Fibroblast of upper back skin (primary cell): ENCODE measurements at regions not wholly inside any gene's neighbourhood (a gene's known extent, or its start where the extent isn't known, plus 50 kb on each side); places are given as distances from the start of the nearest gene placed in this dataset.
"Not testable (repeated sequence)": the region's sequence is repeated elsewhere in the genome, so short reads cannot be mapped to it uniquely, and the experiment has no call there.

ENCODE experiments used
- DNase-seq: peaks from one replicate; pipeline ENCODE4 v3.0.0-alpha.2; 2013

DNA sequence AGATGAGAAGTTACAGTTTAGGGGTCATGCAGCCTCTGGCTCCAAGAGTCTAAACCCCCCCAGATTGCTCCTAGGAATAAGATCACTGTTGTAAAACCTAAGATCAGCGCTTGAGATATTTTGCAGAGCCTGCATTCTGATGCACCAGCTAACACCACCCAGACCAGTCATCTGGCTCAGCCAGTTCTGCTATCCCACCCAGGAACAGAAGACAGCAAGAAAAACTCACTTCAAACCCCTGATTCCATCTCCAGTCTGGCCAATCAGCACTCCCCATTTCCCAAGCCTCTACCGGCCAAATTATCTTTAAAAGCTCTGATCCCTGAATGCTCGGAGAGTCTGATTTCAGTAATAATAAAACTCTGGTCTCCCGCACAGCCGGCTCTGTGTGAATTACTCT is 158.6 kb downstream of the ZNF664 start:
- no peak for DNase-seq

DNA sequence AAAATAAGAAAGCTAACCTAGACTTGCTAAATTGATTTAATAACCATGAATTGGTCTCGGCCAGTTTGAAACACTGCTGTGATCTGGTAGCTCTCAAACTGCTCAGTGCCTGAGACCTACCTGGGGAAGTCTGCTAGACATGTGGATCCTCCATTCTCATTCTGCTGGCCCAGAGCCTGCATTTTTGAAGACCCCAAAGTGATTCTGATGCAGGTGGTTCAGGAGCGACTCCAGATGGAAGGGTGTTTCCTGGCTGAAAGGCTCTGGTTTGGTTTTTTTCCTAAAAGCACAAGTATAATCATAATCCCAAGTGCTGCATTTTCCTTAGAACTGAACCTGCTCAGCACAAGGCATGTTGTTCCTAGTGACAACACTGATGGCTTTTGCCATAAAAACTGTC is 159.5 kb downstream of the ZNF664 start:
- no peak for DNase-seq

DNA sequence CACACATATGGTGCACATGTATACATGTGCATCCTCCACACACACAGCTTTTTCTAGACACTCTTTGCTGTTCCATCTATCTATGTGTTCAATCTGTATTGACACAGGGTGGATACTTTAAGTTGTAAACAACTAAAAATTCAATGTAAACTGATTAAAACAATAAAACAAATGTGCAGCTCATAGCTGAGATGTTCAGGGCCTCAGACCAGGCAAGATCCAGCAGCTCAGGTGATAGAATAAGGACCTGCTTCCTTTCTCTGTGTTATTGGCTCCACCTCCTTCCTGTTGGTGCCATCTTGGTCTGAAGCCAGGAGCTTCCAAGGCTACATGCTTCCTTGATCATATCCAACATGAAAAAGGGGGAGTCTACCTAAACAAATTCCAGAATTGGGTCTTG is 158.1 kb upstream of the RFLNA start:
- no peak for DNase-seq

DNA sequence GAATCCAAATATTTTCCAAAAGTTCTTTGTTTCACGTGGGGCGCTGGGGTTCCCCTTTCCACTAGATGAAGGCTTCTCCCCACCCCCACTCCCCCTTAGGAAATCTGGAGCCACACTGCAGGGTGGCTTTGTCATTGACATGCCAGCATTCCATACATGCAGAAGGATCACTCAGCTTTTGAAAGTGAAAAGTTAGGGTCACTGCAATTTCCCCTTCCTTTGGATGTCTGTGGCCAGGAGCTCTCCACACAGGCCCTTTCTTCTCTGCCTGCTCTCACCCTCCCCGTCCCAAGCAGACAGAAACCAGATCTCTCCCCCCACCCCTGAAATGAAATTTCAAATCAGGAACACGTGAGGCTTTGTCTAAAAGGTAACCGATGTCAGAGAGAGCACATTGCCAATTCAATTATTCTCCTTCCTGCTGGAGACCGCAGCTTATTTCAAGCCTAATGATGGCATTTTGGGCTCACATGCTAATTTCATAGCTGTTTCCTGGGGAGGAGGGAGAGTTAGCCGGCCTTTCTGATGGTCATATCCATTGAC is 153.9 kb upstream of the RFLNA start:
- DNase-seq = no peak

DNA sequence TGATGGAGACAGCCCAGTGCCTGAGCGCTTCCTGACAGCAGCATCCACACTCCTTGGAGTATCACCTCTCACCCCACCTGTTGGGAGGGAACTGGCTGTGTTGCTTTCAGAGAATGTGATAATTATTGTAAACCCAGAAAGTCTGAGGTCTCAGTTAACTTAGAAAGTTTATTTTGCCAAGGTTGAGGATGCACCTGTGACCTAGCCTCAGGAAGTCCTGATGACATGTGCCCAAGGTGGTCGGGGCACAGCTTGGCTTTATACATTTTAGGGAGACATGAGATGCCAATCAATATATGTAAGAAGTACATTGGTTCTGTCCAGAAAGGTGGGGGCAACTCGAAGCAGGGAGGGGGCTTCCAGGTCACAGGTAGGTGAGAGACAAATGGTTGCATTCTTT is 153.3 kb upstream of the RFLNA start:
- DNase-seq = not testable (repeated sequence)

DNA sequence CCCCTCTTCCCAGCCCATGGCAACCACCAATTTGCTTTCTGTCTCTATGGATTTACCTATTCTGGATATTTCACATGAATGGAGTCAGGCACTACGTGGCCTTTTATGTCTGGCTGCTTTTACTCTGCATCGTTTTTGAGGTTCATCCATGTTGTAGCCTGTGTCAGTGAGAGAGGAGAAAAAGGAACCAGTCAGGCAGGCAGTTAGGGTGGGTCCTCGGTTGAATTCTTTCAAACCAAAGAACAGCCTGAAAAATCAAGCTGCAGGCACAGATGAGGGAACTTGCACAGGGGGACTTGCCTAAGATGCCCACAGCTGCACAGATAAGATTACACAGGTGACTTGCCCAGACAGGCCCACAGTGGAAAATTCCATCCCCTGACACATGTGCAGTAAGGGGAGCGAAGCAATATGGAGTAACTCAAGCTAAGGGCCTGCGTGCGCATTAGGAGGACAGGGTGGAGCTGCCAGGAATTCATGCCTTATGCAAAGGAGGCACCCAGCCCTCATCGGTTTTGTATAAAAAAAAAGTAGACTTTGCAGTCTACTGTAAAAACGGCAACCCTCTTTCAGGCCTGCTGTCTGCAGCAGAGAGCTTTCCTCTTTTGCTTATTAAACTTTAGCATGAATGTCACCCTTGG is 152.4 kb upstream of the RFLNA start:
- DNase-seq = no peak

DNA sequence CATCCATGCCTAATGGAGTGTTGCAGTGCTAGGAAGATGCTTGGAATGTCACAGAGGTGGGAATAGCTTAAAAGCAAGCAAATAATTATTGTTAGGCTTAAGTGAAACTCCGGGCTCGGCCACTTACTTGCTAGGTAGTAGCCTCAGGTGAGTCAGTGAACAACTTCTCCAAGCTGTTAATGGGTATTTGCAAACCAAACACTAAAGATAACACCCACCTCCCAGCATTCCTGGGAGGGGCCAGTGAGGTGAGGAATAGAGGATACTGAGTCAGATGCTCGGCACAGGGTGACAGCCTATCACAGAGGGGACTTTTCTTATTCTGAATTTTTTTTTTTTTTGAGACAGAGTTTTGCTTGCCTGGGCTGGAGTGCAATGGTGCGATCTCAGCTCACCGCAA is 151.2 kb upstream of the RFLNA start:
- DNase-seq = no peak

DNA sequence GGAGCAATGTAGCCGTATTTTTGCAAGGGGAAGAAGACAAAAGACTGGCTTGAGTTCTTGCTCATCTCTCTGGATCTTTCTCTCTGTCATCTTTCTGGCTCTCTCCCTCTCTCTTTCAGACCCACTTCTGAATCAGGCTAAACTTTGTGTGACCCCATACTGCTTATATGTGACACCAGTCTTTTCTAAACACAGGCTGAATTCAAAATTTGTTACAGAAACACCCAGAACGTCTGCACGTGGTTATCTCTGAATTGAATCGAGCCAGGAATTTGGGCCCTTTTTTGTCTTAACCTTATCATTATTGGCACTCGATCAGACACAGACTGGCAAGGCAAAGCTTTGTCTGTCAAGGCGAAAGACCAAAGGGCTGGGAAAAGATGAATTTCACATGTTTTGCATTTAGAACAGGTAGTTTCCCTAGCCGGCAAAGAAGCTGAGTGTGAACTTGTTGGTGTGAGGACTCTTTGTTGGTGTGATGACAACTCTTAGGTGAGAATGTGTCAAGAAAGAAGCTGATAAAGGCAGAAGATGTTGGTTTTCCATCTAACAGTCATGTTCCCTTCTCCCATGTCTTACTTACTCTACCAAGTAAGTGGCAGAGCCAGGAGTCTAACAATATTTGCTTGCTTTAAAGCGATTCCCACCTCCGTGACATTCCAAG is 150.2 kb upstream of the RFLNA start:
- DNase-seq = no peak

DNA sequence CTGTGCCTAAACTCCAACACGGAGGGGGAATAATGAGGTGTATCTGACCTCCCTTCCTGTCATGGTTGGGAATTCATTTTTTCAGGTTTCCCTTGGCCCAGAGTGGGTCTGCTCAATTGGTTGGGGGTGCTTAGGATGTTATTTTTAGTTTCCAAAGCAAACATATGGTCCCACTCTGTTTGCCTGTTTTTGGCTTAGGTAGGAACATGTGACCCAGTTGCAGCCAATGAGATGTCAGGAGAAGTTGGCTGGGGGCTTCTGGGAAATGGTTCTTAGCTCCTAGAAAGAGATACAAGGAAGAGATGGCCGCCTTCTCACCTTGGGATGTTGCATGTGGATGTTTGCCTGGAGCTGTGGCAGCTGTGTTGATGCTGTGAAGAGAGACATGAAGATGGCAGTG is 147.9 kb upstream of the RFLNA start:
- no peak for DNase-seq

DNA sequence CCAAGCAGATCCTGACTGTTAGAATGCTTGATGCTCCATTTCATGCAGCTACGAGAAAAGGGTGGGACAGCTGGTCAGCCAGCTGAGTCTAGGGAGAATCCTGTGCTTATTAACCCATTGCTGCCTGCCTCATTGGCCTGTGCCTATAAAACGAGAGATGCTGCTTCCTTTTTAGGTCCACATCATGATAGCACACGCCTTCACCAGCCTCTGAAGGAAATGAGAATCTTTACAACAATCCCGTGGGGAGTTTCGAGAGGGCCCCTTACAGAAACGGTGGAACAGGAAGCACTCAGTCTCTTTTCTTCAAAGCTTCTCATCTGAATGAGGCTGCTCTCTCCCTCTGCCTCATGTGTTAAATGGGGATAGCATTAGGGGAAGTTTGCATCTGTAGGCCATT is 147.3 kb upstream of the RFLNA start:
- no peak for DNase-seq

DNA sequence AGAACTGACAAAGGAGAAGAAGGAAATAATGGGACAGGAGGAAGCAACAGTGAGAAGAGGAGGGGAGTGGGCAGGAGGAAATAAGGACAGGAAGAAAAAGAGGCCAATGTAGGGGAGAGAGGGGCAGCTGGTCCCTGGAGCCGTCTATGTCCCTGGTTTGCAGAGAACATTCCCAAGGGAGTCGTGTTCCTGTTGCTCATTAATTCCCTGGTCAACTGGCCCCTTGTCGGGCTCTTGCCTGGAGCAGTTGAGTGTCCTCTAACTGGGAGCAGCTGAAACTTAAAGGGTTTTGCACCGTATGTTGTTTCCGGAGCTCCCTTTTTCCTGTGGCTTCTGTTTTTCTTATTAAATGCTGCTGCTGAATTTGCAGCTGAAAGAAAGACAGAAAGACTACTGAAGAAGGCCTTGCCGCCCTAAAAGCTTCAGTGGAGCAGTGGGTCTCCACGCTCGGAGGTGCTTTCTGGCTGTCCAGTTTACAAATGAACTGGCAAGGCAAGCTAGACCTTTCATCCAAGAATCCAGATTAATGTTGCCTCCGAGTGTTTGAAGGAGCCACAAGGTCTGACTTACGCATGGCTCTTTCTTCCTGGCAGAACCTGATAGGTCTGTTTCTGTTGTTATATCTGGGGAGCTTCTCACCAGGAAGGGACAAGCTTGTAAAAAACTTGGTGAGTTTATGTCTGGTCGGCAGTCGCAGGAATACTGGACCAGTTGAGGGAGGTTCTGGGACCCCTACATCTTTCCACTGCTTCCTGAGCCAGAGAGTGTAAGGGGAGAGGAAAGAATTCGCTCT is 146.2 kb upstream of the RFLNA start:
- DNase-seq = no peak

DNA sequence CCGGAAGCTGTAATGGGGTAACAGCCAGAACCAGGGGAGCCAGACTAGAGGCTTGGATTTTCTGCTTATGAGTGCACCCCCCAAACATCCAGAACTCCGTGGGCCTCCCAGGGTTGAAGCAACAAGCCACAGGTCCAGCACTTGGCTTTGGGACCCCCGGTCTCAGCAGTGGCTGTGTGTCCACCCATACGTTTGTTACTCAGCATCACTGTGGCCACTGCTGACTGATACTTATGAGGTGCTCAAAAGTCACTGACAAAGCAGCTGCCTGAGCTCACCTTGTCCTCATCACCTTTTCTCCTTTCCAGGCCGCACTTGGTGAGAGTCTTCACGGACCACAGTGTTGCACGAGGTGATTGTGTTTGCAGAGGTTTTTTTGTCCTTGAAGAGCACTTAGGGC is 145.6 kb upstream of the RFLNA start:
- no peak for DNase-seq

DNA sequence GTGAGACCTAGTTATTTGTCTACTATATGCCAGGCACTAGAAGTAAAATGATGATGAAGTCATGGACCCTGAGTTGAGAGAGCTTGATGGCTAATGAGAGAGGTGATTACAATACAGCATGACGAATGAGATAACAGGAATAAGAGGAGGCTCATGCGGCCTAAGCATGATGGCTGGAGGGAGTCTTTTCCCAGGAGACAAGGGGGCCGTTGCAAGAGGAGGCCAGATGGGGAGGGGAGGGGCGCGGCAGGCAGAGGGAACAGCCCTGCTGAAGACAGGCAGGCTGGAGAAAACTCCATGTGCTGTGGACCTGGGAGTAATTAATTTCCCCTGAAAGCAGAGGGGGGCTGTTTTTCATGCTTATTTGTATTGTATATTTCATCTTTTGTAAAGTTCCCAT is 144.7 kb upstream of the RFLNA start:
- no peak for DNase-seq

DNA sequence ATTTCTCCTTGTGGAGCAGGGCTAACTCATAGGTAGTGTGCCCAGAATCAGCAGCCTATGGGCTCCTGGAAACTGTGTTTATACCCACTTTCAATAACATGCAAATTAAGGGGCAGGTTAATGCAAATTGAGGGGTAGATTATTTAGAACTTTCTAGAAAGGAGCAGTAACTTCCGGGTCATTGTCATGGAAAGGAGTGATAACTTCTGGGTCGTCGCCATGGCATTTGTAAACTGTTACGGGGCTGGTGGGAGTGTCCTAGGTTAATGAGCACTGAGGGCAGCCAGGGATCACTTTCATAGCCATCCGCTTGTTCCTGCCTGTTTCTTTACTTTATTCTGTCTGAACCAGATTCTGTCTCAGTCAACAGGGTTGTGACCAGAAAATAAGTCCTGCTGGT is 143.3 kb upstream of the RFLNA start:
- DNase-seq = no peak

DNA sequence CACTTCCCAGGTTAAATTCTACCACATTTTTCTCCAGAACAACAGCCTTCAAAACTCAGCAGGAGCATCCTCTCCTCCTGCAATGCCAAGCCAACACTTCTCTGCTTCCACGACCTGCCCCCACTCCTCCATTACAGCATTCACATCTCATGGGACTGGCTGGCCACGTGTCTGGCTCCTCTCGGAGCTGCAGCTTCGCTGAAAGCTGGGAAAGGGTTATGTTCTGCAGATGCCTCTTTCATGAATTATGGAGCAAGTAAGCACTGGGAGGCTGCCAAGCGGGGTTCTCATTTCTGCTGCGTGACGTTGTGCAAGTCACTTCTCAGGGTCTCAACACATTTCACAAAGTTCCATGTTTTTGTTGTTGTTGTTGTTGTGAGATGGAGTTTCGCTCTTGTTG is 142.2 kb upstream of the RFLNA start:
- peak; percentile 82 for DNase-seq

DNA sequence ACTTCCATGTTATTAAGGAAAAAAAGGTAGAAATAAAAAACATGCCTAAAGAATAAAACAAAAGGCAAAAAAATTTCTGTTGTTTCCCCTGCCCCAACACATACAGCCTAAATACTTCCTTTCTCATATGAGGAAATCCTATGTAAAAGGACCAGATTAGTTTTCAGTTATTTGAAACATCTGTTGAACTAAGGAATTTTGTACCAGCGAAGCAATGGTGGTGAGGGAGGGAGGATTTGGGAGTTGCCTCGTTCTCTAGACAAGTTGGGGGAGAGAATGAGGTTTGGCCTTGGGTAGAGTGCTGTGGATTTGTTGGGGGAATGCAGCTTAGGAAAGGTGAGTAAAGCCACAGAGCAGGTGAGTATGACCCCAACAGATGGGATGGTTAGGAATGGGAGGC is 141.5 kb upstream of the RFLNA start:
- DNase-seq = peak; percentile 43

DNA sequence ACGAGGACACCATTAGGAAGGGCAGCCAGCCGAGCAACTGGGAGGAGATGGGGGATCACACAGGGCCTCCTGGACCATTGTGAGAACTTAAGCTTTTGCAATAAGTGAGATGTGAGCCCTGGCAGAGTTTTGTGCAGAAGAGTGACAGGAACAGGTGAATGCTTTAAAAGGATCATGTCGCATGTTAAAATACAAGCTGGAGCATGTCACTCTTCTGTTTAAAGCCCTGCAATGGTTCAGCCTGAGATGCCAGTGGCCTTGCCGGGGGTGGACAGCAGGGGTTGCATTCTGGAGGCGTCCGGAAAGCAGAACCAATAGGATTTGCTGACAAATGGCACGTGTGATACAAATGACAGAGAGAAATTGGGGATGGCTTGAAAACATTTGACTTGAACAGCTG is 137.5 kb upstream of the RFLNA start:
- no peak for DNase-seq

DNA sequence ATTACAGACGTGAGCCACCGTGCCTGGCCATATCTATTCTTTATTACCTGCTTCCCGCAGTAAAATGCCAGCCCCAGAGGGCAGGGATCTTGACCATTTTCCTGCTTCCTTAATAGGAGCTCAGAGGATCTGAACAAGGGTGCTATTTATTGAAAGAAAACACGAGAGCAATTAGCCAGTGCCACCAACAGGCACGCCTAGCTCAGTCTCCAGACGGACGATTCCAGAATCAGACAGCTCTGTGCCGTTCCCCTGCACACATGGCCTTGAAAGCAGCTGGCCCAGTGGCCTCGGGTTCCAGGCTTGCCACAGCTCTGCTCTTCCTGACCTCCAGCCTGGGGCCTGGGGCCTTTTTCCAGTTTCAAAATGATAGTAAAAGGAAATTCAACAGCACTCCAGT is 135.2 kb upstream of the RFLNA start:
- no peak for DNase-seq

DNA sequence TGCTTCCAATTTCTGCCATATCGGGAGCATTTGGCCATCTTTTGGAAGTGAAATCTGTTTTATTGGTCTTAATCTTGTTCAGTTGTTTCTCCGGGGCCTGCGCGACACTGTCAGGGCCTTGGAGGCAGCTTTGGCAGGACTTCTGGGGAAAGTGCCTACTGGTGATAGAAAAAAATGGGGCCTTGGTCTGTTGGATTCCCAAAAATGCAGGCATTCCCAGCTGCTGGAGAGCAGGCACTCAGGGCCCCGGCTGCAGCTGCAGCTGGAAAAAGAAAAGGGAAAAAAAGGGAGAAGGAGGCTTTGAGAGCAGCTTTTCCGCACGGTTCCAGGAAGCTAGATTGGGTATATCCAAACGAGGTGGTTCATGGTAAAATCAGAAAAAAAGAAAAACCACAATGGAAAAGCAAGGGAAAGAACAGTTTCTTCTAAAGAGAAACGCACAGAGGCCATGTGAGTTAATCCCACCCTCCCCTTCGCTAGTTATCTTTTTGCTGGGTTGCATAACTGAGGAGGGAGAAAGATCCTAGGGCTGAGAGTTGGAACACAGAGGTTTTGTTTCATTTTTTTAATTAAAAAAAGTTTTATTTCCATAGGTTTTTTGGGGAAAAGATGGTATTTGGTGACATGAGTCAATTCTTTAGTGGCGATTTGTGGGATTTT is 134.7 kb upstream of the RFLNA start:
- peak; percentile 21 for DNase-seq

DNA sequence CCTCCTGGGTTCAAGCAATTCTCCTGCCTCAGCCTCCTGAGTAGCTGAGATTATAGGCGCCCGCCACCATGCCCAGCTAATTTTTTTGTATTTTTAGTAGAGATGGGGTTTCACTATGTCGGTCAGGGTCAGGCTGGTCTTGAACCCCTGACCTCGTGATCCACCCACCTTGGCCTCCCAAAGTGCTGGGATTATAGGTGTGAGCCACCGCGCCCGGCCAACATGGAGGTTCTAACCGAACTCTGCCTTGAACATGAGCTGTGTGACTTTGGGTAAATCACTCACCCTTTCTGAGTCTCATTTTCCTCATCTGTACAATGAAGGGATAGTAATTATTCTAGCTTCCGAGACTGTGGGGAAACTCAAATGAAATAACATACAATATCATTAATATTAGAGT is 133.5 kb upstream of the RFLNA start:
- not testable (repeated sequence) for DNase-seq

DNA sequence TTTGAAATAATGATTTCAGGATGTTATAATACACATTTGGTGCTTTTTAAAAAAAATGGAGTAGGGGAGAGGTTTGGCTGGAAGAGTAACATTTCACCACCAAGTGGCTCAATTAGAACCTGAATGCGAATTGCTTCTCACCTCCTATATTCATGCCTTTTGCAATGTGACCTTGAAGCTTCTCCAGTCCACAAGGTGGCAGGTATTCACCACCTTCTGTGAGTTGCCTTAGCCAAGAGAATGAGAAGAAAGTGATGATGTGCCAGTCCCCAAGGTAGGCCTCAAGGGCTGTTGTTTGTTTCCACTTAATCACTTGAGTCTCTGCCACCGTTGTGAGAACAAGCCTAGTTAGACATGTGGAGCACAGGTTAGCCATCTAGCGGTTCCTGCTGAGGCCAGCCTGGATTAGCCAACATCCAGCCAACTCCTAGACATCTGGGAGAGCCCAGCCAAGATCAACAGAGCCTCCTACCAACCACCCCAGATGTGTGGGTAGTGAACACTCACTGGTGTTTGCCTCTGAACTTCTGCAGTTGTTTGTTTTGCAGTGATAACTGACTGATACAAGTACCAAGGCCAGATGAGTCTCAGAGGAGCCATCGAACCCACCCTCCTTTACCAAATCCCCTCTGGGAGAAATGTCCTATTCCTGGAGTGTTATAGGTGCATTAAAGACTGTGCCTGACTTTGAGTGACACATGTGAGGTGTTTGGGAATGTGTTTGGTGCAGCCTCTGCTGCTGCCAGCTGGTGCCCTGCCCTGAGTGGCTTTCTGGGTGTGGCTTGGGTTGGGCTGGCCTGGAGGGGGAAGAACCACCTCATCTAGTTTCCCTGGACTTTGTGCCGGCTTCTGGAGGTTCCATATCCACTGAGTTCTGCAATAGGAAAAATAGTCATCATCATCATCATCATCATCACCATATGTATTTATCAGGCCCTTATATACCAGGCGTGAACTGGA is 132.5 kb upstream of the RFLNA start:
- DNase-seq = no peak

DNA sequence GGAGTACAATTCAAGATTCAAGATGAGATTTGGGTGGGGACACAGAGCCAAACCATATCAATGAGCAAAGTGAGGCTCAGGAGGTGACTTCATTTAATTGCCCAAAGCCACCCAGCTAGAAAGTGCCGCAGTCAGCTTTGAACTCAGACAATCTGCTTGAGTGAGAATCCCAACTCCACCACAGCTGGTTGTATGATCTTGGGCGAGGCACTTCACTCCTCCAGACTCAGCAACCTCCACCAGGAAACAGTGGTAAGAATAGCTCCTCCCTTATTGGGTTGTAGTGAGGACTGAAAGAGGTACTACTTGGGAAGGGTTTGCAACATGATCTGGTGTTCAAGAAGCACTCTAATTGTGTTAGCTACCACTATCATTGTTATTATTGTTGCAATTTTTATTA is 129.2 kb upstream of the RFLNA start:
- no peak for DNase-seq
